A172 (cell line): ENCODE measurements at regions not wholly inside any gene's neighbourhood (a gene's known extent, or its start where the extent isn't known, plus 50 kb on each side); places are given as distances from the start of the nearest gene placed in this dataset.

Experiments
- DNase-seq: peaks from one replicate; pipeline ENCODE4 v3.0.0-alpha.2; 2015; ENCODE audit warnings: low spot score

DNA sequence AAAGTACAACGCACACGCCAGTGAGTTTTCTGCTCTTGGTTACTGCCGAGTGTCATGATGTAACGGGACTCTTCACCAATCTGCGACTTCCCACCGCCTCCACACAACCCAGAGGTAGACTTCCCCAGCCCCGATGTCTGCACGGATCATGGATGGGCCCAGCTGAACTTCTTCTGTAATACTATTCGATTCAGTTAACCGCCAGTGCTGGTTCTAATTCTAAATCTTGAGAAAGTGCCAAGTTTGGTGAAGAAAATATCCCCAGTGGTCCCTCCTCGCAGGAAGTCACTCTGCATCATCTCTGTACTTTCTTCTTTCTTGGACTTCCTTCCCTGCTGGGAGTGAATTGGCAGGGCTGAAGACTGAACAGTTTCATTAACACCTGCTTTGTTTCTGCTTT lies 77.6 kb upstream of the SLC35F4 start:
- no peak for DNase-seq

DNA sequence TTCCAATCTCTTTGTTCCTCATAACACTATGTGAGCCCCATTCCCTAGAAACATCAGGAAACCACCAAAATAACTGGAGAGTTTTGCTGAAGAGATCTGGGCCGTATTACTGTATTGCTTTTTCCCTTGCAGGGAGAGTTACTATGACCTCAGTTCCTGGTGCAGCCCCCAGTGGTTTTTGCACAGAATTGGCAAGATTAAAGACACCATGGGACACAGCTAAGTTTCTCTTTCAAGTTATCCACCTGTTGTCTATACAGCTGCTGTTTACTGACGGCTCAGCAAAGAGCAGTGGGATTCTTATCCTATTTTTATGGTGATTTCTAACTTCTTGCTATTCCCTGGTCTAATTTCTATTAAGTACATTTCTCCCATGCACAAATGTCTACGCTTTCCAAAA lies 77.1 kb upstream of the SLC35F4 start:
- no peak for DNase-seq

DNA sequence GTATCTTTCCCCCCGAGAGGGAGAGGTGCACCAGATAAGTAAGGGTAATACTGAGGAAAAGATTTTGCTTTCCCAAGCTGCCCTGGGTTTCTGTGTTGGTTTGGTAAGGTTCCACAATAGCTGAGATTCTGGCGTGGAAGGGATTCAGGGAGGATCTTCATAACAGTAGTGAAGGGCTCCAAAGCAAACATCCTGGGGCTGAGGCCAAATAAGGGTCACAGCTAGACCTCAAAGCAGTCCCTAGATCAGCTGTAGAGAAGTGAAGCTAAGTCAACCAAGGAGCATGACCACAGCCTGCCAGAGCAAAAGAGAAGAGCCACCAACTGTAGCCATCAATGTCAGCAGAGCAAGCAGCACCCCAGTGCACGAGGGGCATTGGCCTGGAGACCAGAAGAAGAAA lies 73.2 kb upstream of the SLC35F4 start:
- DNase-seq, result no peak

DNA sequence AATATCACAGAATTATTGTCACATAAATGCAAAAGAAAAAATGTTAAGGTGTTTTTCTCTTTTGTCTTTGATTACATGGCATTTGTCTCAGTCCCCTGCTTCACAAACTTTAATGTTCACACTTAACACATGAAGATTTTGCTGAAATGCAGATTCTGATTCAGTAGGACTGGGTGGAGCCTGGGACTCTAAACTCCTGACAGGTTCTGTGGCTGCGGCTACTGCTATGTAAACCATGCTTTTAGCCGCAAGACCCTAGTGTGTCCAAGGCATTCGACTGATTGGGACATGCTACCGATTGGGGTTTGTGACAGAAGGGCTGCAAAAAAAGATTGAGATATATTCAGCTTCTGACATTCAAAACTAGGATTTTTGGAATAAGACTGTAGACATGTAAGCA lies 72.6 kb upstream of the SLC35F4 start:
- no peak for DNase-seq

DNA sequence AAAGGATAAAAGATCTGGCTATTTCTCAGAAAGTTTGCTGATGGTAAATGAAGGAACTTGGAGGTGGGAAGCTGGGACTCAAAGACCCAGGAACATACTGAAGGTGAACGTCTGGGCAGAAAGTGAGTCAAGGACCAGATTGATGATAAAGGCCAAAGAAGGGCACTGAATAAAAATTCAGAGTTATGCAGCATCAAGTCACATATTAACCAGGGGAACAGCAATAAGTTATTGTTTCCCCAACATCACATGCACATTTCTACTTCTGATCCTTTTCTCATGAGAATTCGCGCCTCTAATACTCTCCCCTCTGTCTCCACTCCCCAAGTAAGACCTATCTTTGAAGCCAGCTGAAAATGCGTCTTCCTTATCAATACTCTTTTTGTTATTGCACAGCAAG lies 71.8 kb upstream of the SLC35F4 start:
- DNase-seq, result no peak

DNA sequence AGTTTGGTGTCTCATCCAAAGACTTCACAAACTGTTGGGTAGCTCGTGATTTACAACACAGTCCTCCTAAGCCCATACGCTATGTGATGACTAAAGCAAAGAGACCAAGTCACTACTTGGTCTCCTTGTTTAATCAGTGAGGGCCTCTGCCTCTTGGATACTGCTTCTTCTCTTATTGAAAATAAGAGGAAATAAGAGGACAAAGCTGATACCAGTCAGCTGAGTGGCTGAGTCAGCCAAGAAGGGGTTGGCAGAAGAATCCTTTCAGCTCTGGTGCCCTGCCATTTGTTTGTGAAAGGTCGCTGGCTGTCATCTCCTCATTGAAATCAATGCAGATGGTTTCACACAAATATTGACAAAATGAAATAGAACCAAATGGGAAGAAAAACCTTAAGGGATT lies 67.5 kb upstream of the SLC35F4 start:
- no peak for DNase-seq

DNA sequence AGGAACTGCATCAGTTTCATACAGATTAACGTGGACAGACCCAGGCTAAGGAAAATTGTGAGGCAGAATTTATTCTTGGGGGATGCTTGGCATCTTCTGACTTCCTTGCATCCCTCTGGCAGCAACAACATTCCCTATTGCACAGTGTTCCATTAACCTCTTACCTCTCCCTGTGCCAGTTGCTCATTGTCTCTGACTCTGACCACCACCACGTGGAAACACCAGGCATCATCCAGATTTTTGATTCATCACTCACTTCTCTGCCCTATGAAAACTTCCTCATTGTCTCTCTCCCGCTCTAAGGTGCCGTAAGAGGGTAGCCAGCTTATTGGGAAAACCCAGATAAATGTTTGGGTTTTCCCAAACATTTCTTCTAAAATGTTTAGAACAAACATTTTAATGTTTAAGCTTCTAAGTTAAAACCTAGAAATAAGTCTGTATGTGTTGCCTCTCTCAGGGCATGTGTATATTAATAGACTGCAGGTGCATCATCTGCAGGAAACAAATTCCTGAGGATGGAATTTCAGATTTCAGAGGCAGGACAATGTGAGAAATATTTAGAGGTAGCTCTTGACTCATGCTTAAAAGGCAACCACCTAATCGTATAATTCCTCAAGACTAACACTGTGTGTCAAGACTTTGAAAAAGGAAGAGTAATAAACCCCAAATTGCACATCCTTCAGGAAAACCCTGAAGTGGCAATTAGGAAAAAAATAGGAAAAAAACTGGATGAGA lies 64.5 kb upstream of the SLC35F4 start:
- DNase-seq, result peak; percentile 20

DNA sequence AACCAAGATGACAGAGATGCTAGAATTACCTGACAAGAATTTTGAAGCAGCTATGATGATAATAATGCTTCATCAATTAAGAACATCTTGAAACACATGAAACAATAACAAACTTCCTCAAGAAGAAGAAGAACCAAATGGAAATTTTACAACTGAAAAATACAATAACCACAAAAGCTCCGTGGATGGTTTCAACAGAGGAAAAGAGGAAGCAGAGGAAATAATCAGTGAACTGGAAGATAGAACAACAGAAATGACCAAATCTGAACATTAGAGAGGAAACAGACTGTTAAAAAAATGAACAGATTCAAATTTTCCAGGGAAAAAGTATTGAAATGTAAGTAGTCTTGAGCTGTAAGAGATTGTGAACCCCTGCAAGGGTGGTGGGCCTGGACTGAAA lies 62.8 kb upstream of the SLC35F4 start:
- DNase-seq, result no peak

DNA sequence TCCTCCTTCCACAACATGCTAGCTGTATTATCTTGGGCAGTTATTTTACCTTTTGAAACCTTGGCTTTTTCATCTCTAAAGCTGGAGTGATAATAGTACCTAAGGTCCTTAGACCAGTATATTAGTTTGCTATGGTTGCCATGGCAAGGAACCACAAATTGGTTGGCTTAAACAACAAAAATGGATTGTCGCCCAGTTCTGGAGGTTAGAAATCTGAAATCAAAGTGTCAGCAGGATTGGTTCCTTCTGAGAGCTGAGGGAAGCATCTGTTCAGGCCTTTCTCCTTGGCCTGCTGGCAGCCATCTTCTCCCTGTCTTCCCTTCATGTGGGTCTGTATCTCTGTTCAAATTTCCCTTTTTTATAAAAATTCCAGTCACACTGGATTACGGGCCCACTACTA lies 55.5 kb upstream of the SLC35F4 start:
- no peak for DNase-seq

DNA sequence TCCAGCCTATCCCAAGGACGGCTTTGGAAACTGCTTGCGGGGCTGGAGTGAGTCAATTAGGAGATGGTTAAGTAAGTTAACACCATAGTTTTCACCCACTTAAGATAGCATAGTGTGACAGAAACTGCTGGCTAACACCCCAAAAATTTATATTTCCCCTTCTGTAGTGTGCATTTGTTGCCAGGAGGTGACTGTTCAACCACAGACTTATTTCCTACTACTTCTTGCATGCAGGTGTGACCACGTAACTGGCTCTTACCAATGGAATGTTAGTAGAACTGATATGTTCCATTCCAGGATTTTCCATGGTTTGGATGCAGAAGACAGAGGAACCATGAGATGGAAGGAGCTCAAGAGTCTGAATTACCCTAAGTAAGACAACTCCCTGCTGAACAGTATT lies 52.9 kb upstream of the SLC35F4 start:
- peak; percentile 1 for DNase-seq
